Esophagus muscularis mucosa (tissue), 3 donors: ENCODE measurements at regions not wholly inside any gene's neighbourhood (a gene's known extent, or its start where the extent isn't known, plus 50 kb on each side); places are given as distances from the start of the nearest gene placed in this dataset.

Experiments
- POLR2AphosphoS5 ChIP-seq, 2 donors: sonication (generic); formaldehyde crosslinking; IDR thresholded peaks; one replicate each; pipeline ENCODE4 v1.6.1; 2017; ENCODE audit warnings: antibody characterized with exemption in 2 of 2
- TF ChIP-seq, protein P1 (sequence below), 3 experiments: fragments of 200-600 bp in 2 of 3; fragments of 450-650 bp in 1 of 3; sonication (generic) in 2 of 3; IDR thresholded peaks; one replicate each; pipeline ENCODE4 v1.5.1; 2017 to 2019; ENCODE audit warnings: antibody characterized with exemption in 3 of 3, mild to moderate bottlenecking in 2 of 3, moderate library complexity in 1 of 3

DNA sequence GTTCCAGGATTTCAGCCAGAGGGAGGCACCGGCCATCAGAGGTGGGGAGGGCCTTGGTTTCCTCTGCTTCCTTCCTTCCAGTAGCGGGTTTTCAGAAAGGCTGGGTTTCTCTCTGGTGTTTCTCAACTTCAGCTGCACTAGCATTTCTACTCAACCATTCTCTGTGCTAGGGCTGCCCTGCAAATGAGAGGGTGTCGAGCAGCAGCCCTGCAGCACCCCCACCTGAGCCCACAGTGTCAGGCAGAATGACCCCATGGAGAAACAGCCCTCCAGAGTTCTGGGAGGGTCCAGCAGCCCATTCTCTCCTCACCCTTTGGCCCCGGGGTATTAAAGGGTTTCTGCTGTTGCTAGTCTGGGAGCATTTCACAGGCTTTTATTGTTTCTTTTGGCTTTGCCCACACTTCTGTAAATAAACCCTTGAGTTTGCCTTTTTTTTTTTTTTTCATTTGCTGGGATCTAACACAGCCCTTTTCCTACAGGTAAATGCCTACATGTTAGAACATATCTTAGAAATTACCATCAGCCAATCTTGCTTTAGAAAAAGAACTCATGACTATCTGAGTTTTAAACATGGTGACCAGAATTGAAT is 151.5 kb upstream of the VIPR2 start:
- TF ChIP-seq, protein P1, sequence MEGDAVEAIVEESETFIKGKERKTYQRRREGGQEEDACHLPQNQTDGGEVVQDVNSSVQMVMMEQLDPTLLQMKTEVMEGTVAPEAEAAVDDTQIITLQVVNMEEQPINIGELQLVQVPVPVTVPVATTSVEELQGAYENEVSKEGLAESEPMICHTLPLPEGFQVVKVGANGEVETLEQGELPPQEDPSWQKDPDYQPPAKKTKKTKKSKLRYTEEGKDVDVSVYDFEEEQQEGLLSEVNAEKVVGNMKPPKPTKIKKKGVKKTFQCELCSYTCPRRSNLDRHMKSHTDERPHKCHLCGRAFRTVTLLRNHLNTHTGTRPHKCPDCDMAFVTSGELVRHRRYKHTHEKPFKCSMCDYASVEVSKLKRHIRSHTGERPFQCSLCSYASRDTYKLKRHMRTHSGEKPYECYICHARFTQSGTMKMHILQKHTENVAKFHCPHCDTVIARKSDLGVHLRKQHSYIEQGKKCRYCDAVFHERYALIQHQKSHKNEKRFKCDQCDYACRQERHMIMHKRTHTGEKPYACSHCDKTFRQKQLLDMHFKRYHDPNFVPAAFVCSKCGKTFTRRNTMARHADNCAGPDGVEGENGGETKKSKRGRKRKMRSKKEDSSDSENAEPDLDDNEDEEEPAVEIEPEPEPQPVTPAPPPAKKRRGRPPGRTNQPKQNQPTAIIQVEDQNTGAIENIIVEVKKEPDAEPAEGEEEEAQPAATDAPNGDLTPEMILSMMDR (IDR thresholded peaks at IDR 0.05), result no peak
- TF ChIP-seq POLR2AphosphoS5 (IDR thresholded peaks at IDR 0.05), result no peak
